HUES6 (cell line): ENCODE measurements at regions not wholly inside any gene's neighbourhood (a gene's known extent, or its start where the extent isn't known, plus 50 kb on each side); places are given as distances from the start of the nearest gene placed in this dataset.

Source experiments
- H3K27ac ChIP-seq: 2 replicates; pipeline ENCODE4 v1.7.0; 2013; ENCODE audit warnings: low read depth, mild to moderate bottlenecking, low read length, inconsistent platforms
- H3K27me3 ChIP-seq: 2 replicates; pipeline ENCODE4 v1.6.1; 2013; ENCODE audit warnings: low read length; ENCODE audit not compliant: control insufficient read depth, insufficient read depth
- H3K36me3 ChIP-seq: 2 replicates; pipeline ENCODE4 v1.6.1; 2013; ENCODE audit warnings: low read length; ENCODE audit not compliant: control insufficient read depth, insufficient read depth
- H3K4me1 ChIP-seq: 2 replicates; pipeline ENCODE4 v1.6.1; 2013; ENCODE audit warnings: low read length; ENCODE audit not compliant: control insufficient read depth, insufficient read depth
- H3K4me3 ChIP-seq: 2 replicates; pipeline ENCODE4 v1.5.1; 2013; ENCODE audit warnings: low read depth, low read length
- H3K9ac ChIP-seq: one replicate; pipeline ENCODE4 v1.6.1; 2013; ENCODE audit warnings: mild to moderate bottlenecking, low read length
- H3K9me3 ChIP-seq: 2 replicates; pipeline ENCODE4 v1.6.1; 2013; ENCODE audit warnings: low read depth, low read length; ENCODE audit not compliant: control insufficient read depth, insufficient read depth

- H3K27me3 ChIP-seq: no peaks in the 10 kb centered on the region; the same call in 1 of the 2 replicates
- no peak overlapping the region for H3K9ac ChIP-seq
- H3K27ac ChIP-seq: no peak overlapping the region
- no peaks in the 10 kb centered on the region for H3K36me3 ChIP-seq
- H3K4me3 ChIP-seq: no peak overlapping the region
- no peaks in the 10 kb centered on the region for H3K4me1 ChIP-seq
- peaks cover 10% of the 10 kb centered on the region; the same call in 1 of the 2 replicates for H3K9me3 ChIP-seq
Measured at GRCh38 chrX:122389005-122389404, 795.1 kb upstream of the GRIA3 start.

- no peaks in the 10 kb centered on the region; the same call in 1 of the 2 replicates for H3K27me3 ChIP-seq
- H3K27ac ChIP-seq: no peak overlapping the region
- H3K36me3 ChIP-seq: no peaks in the 10 kb centered on the region
- H3K4me3 ChIP-seq: no peak overlapping the region
- H3K9me3 ChIP-seq: no peaks in the 10 kb centered on the region
- H3K9ac ChIP-seq: no peak overlapping the region
- H3K4me1 ChIP-seq: no peaks in the 10 kb centered on the region
Measured at GRCh38 chrX:122418758-122419157, 765.3 kb upstream of the GRIA3 start.

GRCh38 chrX:122421434-122422121, 762.5 kb upstream of the GRIA3 start:
- H3K4me1 ChIP-seq: no peaks in the 10 kb centered on the region
- no peaks in the 10 kb centered on the region for H3K36me3 ChIP-seq
- H3K27me3 ChIP-seq: no peaks in the 10 kb centered on the region; the same call in 1 of the 2 replicates
- H3K9ac ChIP-seq: no peak overlapping the region
- H3K9me3 ChIP-seq: no peaks in the 10 kb centered on the region
- no peak overlapping the region for H3K4me3 ChIP-seq
- H3K27ac ChIP-seq: no peak overlapping the region

- Histone ChIP-seq H3K4me1 (no peaks in the 10 kb centered on the region), H3K27me3 (no peaks in the 10 kb centered on the region; the same call in 1 of the 2 replicates), H3K9ac (no peak overlapping the region), H3K27ac (no peak overlapping the region), H3K4me3 (no peak overlapping the region), H3K9me3 (no peaks in the 10 kb centered on the region), H3K36me3 (no peaks in the 10 kb centered on the region)
Measured at GRCh38 chrX:122422547-122422946, 761.5 kb upstream of the GRIA3 start.

- Histone ChIP-seq H3K27ac (no peak overlapping the region), H3K9ac (no peak overlapping the region), H3K36me3 (no peaks in the 10 kb centered on the region), H3K27me3 (no peaks in the 10 kb centered on the region; the same call in 1 of the 2 replicates), H3K4me3 (no peak overlapping the region), H3K4me1 (no peaks in the 10 kb centered on the region), H3K9me3 (no peaks in the 10 kb centered on the region; the same call in 1 of the 2 replicates)
Measured at GRCh38 chrX:122434942-122435341, 749.1 kb upstream of the GRIA3 start.

GRCh38 chrX:122439831-122440230, 744.2 kb upstream of the GRIA3 start:
- no peaks in the 10 kb centered on the region for H3K4me1 ChIP-seq
- no peaks in the 10 kb centered on the region; the same call in 1 of the 2 replicates for H3K9me3 ChIP-seq

GRCh38 chrX:122440832-122441231, 743.2 kb upstream of the GRIA3 start:
- H3K27ac ChIP-seq: no peak overlapping the region
- H3K27me3 ChIP-seq: no peaks in the 10 kb centered on the region; the same call in 1 of the 2 replicates
- H3K4me1 ChIP-seq: no peaks in the 10 kb centered on the region
- no peaks in the 10 kb centered on the region for H3K36me3 ChIP-seq
- no peak overlapping the region for H3K9ac ChIP-seq
- H3K9me3 ChIP-seq: no peaks in the 10 kb centered on the region; the same call in 1 of the 2 replicates
- H3K4me3 ChIP-seq: no peak overlapping the region

More at GRCh38 chrX:122439831-122440230, 744.2 kb upstream of the GRIA3 start:
- Histone ChIP-seq H3K27ac (no peak overlapping the region), H3K27me3 (no peaks in the 10 kb centered on the region; the same call in 1 of the 2 replicates), H3K36me3 (no peaks in the 10 kb centered on the region), H3K4me3 (no peak overlapping the region), H3K9ac (no peak overlapping the region)

GRCh38 chrX:122441451-122441850, 742.6 kb upstream of the GRIA3 start:
- Histone ChIP-seq H3K36me3 (no peaks in the 10 kb centered on the region), H3K9me3 (no peaks in the 10 kb centered on the region; the same call in 1 of the 2 replicates), H3K9ac (no peak overlapping the region), H3K27ac (no peak overlapping the region), H3K4me3 (no peak overlapping the region), H3K27me3 (no peaks in the 10 kb centered on the region; the same call in 1 of the 2 replicates), H3K4me1 (no peaks in the 10 kb centered on the region)

- H3K4me1 ChIP-seq: no peaks in the 10 kb centered on the region
- H3K9ac ChIP-seq: no peak overlapping the region
- H3K27me3 ChIP-seq: no peaks in the 10 kb centered on the region; the same call in 1 of the 2 replicates
- H3K9me3 ChIP-seq: no peaks in the 10 kb centered on the region
- H3K36me3 ChIP-seq: no peaks in the 10 kb centered on the region
- H3K4me3 ChIP-seq: no peak overlapping the region
- H3K27ac ChIP-seq: no peak overlapping the region
Measured at GRCh38 chrX:122445466-122445865, 738.6 kb upstream of the GRIA3 start.

- Histone ChIP-seq H3K9me3 (no peaks in the 10 kb centered on the region), H3K27ac (no peak overlapping the region), H3K9ac (no peak overlapping the region), H3K4me1 (no peaks in the 10 kb centered on the region), H3K36me3 (no peaks in the 10 kb centered on the region), H3K27me3 (no peaks in the 10 kb centered on the region; the same call in 1 of the 2 replicates), H3K4me3 (no peak overlapping the region)
Measured at GRCh38 chrX:122464341-122464740, 719.7 kb upstream of the GRIA3 start.

- Histone ChIP-seq H3K27me3 (peaks cover 3% of the 10 kb centered on the region; the same call in 1 of the 2 replicates), H3K9me3 (no peaks in the 10 kb centered on the region), H3K27ac (no peak overlapping the region), H3K9ac (no peak overlapping the region), H3K4me3 (no peak overlapping the region), H3K4me1 (no peaks in the 10 kb centered on the region), H3K36me3 (no peaks in the 10 kb centered on the region)
Measured at GRCh38 chrX:122475306-122475705, 708.8 kb upstream of the GRIA3 start.
